K562 (cell line): ENCODE measurements at regions not wholly inside any gene's neighbourhood (a gene's known extent, or its start where the extent isn't known, plus 50 kb on each side); places are given as distances from the start of the nearest gene placed in this dataset.

Experiments
- ATAC-seq: fragments of 200-7000 bp; cut with Tn5 transposase; 3 replicates; pipeline ENCODE4 v1.9.1; 2020; ENCODE audit warnings: moderate library complexity
- BruUV-seq: library from RNA; stranded (reverse); fragments of 400-500 nt; replicated peaks from 2 replicates; lab custom pipeline; 2021; lab: Mats Ljungman, UMichigan
- CTCF ChIA-PET: fragments of 300-600 bp; formaldehyde crosslinking; extraction: SDS; loops from one replicate; lab custom pipeline; 2021; ENCODE audit warnings: low intra/inter-chr PET ratio; lab: Yijun Ruan, JAX
- POLR2A ChIA-PET: fragments of 300-600, 350-650 bp; sonication (Branson Sonifier 250); formaldehyde crosslinking; extraction: SDS; loops from one replicate; lab custom pipeline; 2021; ENCODE audit warnings: antibody characterized with exemption, inconsistent platforms; lab: Yijun Ruan, JAX
- DNase-seq, 4 experiments: peaks; one replicate each; pipeline versions ENCODE4 v3.0.0 to v3.0.0-alpha.2; 2011 to 2018; ENCODE audit warnings: low spot score in 3 of 4, mixed read lengths in 3 of 4; ENCODE audit errors: extremely low read depth in 1 of 4
- FAIRE-seq: peaks from 2 replicates; lab custom pipeline; 2011; peaks lifted over from hg19 to GRCh38; lab: Jason Lieb, UNC
- H2AFZ ChIP-seq: 2 replicates; pipeline ENCODE4 v1.6.0; 2011; ENCODE audit warnings: low read depth, low read length, control low read depth, inconsistent platforms
- H3K27ac ChIP-seq: fragments of 200-600 bp; 3 replicates; pipeline ENCODE4 v1.8.0; 2011; ENCODE audit warnings: low read depth, mild to moderate bottlenecking, control low read depth, inconsistent platforms, low read length, moderate library complexity, mixed read lengths; ENCODE audit errors: extremely low read depth
- H3K27me3 ChIP-seq, 2 experiments: fragments of 300-600 bp in 1 of 2; 2 replicates in 1 of 2; 3 replicates in 1 of 2; pipeline versions ENCODE4 v1.6.0 to v1.8.0; 2011; ENCODE audit warnings: inconsistent platforms in 2 of 2, low read length in 2 of 2, mild to moderate bottlenecking in 1 of 2, mixed read lengths in 1 of 2, moderate library complexity in 1 of 2; ENCODE audit not compliant: control insufficient read depth in 2 of 2, insufficient read depth in 2 of 2
- H3K36me3 ChIP-seq: fragments of 300-600 bp; 3 replicates; pipeline ENCODE4 v1.8.0; 2011; ENCODE audit warnings: mild to moderate bottlenecking, low read length, inconsistent platforms; ENCODE audit not compliant: control insufficient read depth, insufficient read depth
- H3K4me1 ChIP-seq, 2 experiments: fragments of 200-600 bp in 1 of 2; replicated peaks in 1 of 2; 2 replicates in 1 of 2; 3 replicates in 1 of 2; pipeline versions ENCODE4 v1.5.1 to v1.8.0; 2011; ENCODE audit warnings: inconsistent platforms in 2 of 2, low read length in 2 of 2, mild to moderate bottlenecking in 1 of 2, mixed read lengths in 1 of 2, moderate library complexity in 1 of 2; ENCODE audit not compliant: control insufficient read depth in 2 of 2, insufficient read depth in 2 of 2
- H3K4me2 ChIP-seq: 2 replicates; pipeline ENCODE4 v1.6.1; 2011; ENCODE audit warnings: low read length, control low read depth, inconsistent platforms, mixed read lengths; ENCODE audit not compliant: insufficient read depth
- H3K4me3 ChIP-seq: fragments of 200-600 bp; sonication (generic), shearing (Covaris generic); 2 replicates; pipeline ENCODE4 v1.5.1; 2016; ENCODE audit warnings: control low read depth, inconsistent platforms
- H3K79me2 ChIP-seq: fragments of 200-600 bp; 3 replicates; pipeline ENCODE4 v1.8.0; 2011; ENCODE audit warnings: low read length, inconsistent platforms; ENCODE audit not compliant: control insufficient read depth, insufficient read depth
- H3K9ac ChIP-seq, 2 experiments: 2 replicates each; pipeline versions ENCODE4 v1.6.0 to v1.6.1; 2011; ENCODE audit warnings: low read depth in 2 of 2, low read length in 2 of 2, control low read depth in 1 of 2, inconsistent platforms in 1 of 2, mild to moderate bottlenecking in 1 of 2, mixed read lengths in 1 of 2; ENCODE audit not compliant: insufficient read depth in 1 of 2
- H3K9me1 ChIP-seq: one replicate; pipeline ENCODE4 v1.6.0; 2011; ENCODE audit warnings: inconsistent platforms, mild to moderate bottlenecking, low read length, moderate library complexity; ENCODE audit not compliant: control insufficient read depth, insufficient read depth
- H3K9me3 ChIP-seq: replicated peaks from 2 replicates; pipeline ENCODE4 v1.5.1; 2011; ENCODE audit warnings: low read depth, low read length, inconsistent platforms; ENCODE audit not compliant: control insufficient read depth, insufficient read depth
- H4K20me1 ChIP-seq: replicated peaks from 2 replicates; pipeline ENCODE4 v1.6.1; 2011; ENCODE audit warnings: low read length, inconsistent platforms, mixed read lengths; ENCODE audit not compliant: control insufficient read depth, insufficient read depth
- FOXJ2 ChIP-seq: fragments of 200-800 bp; sonication (Bioruptor generic); IDR thresholded peaks from 2 replicates; pipeline ENCODE4 v1.6.1; 2016; ENCODE audit warnings: missing genetic modification characterization, missing compliant biosample characterization
- RAD21 ChIP-seq, 2 experiments: fragments of 250-450 bp in 1 of 2; fragments of 450-650 bp in 1 of 2; sonication (Bioruptor Pico) in 1 of 2; formaldehyde crosslinking in 1 of 2; IDR thresholded peaks in 1 of 2; conservative IDR thresholded peaks in 1 of 2; 2 replicates each; pipeline versions ENCODE4 v1.4.0 to v1.8.0; 2020 to 2022; ENCODE audit warnings: mild to moderate bottlenecking in 2 of 2, moderate library complexity in 1 of 2
- SUPT5H ChIP-seq: fragments of 450-650 bp; IDR thresholded peaks from 2 replicates; pipeline ENCODE4 v1.6.1; 2016
- TEAD1 ChIP-seq, 2 experiments: fragments of 450-650 bp in 1 of 2; sonication (generic) in 1 of 2; formaldehyde crosslinking; IDR thresholded peaks; 2 replicates each; pipeline versions ENCODE4 v1.4.0 to v1.8.0; 2020 to 2022; ENCODE audit warnings: mild to moderate bottlenecking in 2 of 2, missing genetic modification reagents in 1 of 2
- WGBS: fragments of 100-300 bp; shearing (Covaris generic); methylation state at CpG from one replicate; pipeline ENCODE4 v1.1.6; 2016; ENCODE audit warnings: low coverage, mixed read lengths; ENCODE audit not compliant: insufficient coverage; ENCODE audit errors: missing lambda C conversion rate; 5-methylcytosine and 5-hydroxymethylcytosine counted together
- in situ Hi-C: fragments of 300-500 bp; cut with MboI; formaldehyde crosslinking; loops from 4 replicates; pipeline ENCODE4 v1.15.0; 2018; ENCODE audit warnings: inconsistent platforms, mixed read lengths
- intact Hi-C: fragments of 100-400 bp; cut with micrococcal nuclease; formaldehyde crosslinking; loops from 2 replicates; pipeline ENCODE4 v1.14.2; 2022
- TF ChIP-seq, protein P1 (sequence below), 3 experiments: IDR thresholded peaks in 2 of 3; conservative IDR thresholded peaks in 1 of 3; 2 replicates each; pipeline ENCODE4 v1.5.1; 2011 to 2012; ENCODE audit warnings: low read length in 3 of 3, mild to moderate bottlenecking in 3 of 3, control low read depth in 2 of 3, improper control_type of control experiment in 1 of 3, inconsistent platforms in 1 of 3, low read depth in 1 of 3, mixed read lengths in 1 of 3, moderate library complexity in 1 of 3; ENCODE audit not compliant: insufficient read depth in 2 of 3

DNA sequence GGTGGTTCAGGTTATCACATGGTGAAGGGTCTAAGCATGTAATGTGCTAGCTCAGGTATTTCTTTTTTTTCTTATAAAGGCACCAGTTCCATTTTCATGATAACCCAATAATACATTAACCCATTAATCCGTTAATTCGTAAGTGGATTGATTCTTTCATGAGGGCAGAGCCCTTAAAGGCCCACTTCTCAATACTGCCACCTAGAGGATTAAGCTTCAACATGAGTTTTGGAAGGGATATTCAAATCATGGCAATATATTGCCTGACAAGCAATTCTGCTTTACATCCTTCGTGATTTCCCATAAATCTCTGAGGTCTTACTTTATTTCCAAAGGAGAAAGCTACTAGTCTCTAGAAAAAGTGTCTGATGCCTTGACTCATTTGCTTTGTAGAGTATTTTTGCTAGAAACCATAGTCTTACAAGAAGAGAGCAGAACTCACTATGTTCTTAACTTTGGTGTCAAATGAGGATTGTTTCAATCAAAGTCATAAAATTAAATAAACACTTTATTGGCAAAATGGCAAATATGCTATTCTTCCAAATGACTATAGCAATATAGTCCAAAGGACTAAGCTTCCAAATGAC, 271.3 kb downstream of the KCNS3 start:
- no peak for TF ChIP-seq FOXJ2 (tag)
- TF ChIP-seq, protein P1, sequence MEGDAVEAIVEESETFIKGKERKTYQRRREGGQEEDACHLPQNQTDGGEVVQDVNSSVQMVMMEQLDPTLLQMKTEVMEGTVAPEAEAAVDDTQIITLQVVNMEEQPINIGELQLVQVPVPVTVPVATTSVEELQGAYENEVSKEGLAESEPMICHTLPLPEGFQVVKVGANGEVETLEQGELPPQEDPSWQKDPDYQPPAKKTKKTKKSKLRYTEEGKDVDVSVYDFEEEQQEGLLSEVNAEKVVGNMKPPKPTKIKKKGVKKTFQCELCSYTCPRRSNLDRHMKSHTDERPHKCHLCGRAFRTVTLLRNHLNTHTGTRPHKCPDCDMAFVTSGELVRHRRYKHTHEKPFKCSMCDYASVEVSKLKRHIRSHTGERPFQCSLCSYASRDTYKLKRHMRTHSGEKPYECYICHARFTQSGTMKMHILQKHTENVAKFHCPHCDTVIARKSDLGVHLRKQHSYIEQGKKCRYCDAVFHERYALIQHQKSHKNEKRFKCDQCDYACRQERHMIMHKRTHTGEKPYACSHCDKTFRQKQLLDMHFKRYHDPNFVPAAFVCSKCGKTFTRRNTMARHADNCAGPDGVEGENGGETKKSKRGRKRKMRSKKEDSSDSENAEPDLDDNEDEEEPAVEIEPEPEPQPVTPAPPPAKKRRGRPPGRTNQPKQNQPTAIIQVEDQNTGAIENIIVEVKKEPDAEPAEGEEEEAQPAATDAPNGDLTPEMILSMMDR (IDR thresholded peaks at IDR 0.05 in 2 of 3, conservative IDR thresholded peaks at IDR 0.05 in 1 of 3; ENCODE audit: insufficient read depth in 2 of 3, low read depth in 1 of 3, low read length in 3 of 3): peak; percentile 7 to 33 (median 30); a peak in 3 of 6 replicates
- no peak for TF ChIP-seq TEAD1 (CRISPR knock-in tag; IDR thresholded peaks at IDR 0.05)
- peak in 1 of 2 experiments; percentile 60; a peak in 3 of 4 replicates for TF ChIP-seq RAD21 (CRISPR knock-in tag; conservative IDR thresholded peaks at IDR 0.05 in 1 of 2, IDR thresholded peaks at IDR 0.05 in 1 of 2)
- TF ChIP-seq SUPT5H: no peak
- TF ChIP-seq, all 486 proteins: peak for 2
- WGBS: 0% methylated on average over 3 of the region's 3 CpGs
- POLR2A ChIA-PET: no interaction called here
- H2AFZ ChIP-seq: no peak overlapping the region
- no peak overlapping the region for H3K27ac ChIP-seq
- no peak overlapping the region for H3K4me3 ChIP-seq
- H3K36me3 ChIP-seq: no peaks in the 10 kb centered on the region
- no peaks in the 10 kb centered on the region for H3K79me2 ChIP-seq
- ATAC-seq: no peak
- intact Hi-C loops (loop anchor here (1.0 kb wide), 1 partner anchor 298 kb away; no protein-coding TSS in a partner anchor), in situ Hi-C loops (no loop called here)
- no peaks in the 10 kb centered on the region for H3K9me1 ChIP-seq
- H3K9ac ChIP-seq: no peak overlapping the region
- no TSS peak for BruUV-seq
- H3K4me1 ChIP-seq: no peaks in the 10 kb centered on the region
- DNase-seq: peak in 2 of 4 experiments; percentile 9 to 20
- H3K9me3 ChIP-seq: no peaks in the 10 kb centered on the region; the same call in none of the 2 replicates
- H4K20me1 ChIP-seq: no peaks in the 10 kb centered on the region
- FAIRE-seq: no peak
- H3K4me2 ChIP-seq: no peak overlapping the region
- CTCF ChIA-PET: interaction anchor here (0.5 to 0.6 kb wide), 2 partner anchors 298 to 1712 kb away, joined by 3 read pairs; no protein-coding TSS in a partner anchor
- H3K27me3 ChIP-seq: no peaks in the 10 kb centered on the region
